ENCODE measurements at regions not wholly inside any gene's neighbourhood (a gene's known extent, or its start where the extent isn't known, plus 50 kb on each side); places are given as distances from the start of the nearest gene placed in this dataset.

GRCh38 chr4:100246697-100247096, 56.4 kb upstream of the DDIT4L start:
- no peaks in the 10 kb centered on the region for H3K4me1 Mint-ChIP-seq
- H3K36me3 Mint-ChIP-seq, result no peaks in the 10 kb centered on the region
- ATAC-seq, result no peak
- H3K9me3 Mint-ChIP-seq, result no peaks in the 10 kb centered on the region
- DNase-seq (ENCODE audit: low spot score in 2 of 2), result no peak
- H3K4me3 Mint-ChIP-seq, result no peak overlapping the region
- no peak overlapping the region for H3K27ac Mint-ChIP-seq

- Mint-ChIP-seq H3K27ac (no peak overlapping the region), H3K4me1 (peaks cover 9% of the 10 kb centered on the region), H3K9me3 (no peaks in the 10 kb centered on the region), H3K36me3 (no peaks in the 10 kb centered on the region), H3K4me3 (no peak overlapping the region)
- no peak for DNase-seq (ENCODE audit: low spot score in 2 of 2)
- ATAC-seq, result peak; percentile 55
These were observed 54.1 kb upstream of the DDIT4L start for GRCh38 chr4:100244347-100244746.

All from stimulated activated effector memory CD8-positive, alpha-beta T cell treated with anti-CD3 and anti-CD28 coated beads, Interleukin-12 subunit alpha, Interleukin-12 subunit beta, amount 100 ng/mL, for 72 hours (primary cell).